CD4-positive, alpha-beta T cell treated with Interleukin-21 for 1 hour (primary cell): ENCODE measurements at regions not wholly inside any gene's neighbourhood (a gene's known extent, or its start where the extent isn't known, plus 50 kb on each side); places are given as distances from the start of the nearest gene placed in this dataset.

Source experiments
- DNase-seq: peaks from one replicate; pipeline ENCODE4 v3.0.0-alpha.2; 2020

GRCh38 chr5:68408345-68408871 lies 192.9 kb downstream of the PIK3R1 start:
- DNase-seq = no peak

- no peak for DNase-seq
Observed at GRCh38 chr5:68409259-68409658, 193.7 kb downstream of the PIK3R1 start.

- no peak for DNase-seq
Observed at GRCh38 chr5:68411161-68411560, 195.6 kb downstream of the PIK3R1 start.

DNA sequence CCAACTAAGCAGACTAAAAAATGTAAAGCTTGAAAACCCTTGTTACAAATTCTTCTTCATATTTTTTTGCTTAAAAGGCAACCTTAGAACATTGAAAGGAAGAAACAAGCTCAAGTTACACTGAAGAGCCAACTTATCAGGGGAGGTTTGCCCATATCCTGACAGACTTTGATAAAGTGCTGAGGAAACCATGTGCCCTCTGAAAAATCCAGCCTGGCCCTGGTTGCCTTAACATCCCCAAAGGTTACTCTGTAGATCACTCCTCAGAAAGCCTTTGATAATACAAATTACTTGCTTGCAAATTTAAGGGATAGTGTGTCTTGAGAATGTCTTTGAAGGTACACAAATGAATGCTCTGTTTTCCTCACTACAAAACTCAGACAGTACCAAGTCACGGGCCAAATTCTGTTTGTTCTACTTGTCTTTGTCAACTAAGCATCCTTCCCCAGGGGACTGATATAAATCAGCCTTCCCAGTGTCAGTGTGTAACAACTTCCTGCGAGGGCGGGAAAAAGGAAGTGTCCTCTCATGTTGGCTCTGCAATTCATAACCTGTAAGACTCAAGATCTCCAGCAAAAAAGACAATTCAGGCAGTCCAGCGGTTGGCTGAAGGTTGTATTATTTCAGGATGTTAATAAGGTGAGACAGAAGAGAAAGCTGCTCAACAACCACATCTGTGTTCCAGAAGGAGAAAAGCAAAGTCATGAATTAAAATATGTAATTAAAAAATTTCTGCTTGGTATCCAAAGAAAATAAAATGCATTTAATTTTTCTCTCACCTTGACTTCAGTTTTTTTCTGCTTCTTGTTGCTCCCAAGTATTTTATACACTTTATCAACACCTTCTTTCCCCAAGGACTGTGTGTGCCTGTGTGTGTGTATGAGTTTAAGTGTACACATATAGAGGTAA lies 199.9 kb downstream of the PIK3R1 start:
- DNase-seq = no peak

DNA sequence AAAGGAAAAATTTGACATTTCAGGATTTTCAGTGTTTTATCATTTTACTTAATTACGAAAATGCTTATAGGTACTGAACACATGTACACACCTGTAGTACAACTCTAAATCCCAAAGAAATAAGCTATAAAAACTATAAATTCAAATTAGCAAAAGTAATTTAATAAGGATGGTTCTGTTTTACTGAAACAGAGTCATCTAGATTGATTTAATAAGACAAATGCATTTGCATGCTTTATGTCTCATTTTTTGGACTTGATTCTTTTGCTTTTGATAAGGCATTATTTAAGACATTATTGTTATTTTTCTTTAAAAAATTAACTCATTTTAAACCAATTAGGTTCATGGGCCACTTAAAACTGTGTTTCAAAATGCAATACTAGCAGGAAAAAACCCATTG lies 201.2 kb downstream of the PIK3R1 start:
- no peak for DNase-seq

DNA sequence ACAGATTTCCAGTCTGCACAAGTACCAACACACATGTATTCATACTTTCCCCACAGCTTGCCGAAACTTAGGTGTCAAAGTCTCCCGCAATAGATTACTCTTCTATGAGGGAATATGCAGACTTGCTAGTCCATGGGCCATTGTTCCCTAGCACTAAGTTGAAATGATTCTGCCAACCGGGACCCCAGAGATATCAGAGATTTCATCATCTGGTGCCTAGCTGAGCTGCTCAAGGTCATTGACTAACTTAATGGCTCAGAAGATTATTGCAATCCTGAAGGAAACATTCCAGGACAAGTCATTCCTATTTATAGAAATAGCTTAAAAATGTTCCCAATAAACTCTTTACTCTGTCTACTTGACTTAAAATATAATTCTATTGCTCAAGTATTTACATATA lies 202.6 kb downstream of the PIK3R1 start:
- no peak for DNase-seq

- DNase-seq = no peak
Observed at GRCh38 chr5:68418680-68419079, 203.1 kb downstream of the PIK3R1 start.

GRCh38 chr5:68419081-68419636 lies 203.6 kb downstream of the PIK3R1 start:
- no peak for DNase-seq

GRCh38 chr5:68419637-68420452 lies 204.3 kb downstream of the PIK3R1 start:
- DNase-seq = no peak

GRCh38 chr5:68420476-68421344 lies 205.2 kb downstream of the PIK3R1 start:
- no peak for DNase-seq

DNA sequence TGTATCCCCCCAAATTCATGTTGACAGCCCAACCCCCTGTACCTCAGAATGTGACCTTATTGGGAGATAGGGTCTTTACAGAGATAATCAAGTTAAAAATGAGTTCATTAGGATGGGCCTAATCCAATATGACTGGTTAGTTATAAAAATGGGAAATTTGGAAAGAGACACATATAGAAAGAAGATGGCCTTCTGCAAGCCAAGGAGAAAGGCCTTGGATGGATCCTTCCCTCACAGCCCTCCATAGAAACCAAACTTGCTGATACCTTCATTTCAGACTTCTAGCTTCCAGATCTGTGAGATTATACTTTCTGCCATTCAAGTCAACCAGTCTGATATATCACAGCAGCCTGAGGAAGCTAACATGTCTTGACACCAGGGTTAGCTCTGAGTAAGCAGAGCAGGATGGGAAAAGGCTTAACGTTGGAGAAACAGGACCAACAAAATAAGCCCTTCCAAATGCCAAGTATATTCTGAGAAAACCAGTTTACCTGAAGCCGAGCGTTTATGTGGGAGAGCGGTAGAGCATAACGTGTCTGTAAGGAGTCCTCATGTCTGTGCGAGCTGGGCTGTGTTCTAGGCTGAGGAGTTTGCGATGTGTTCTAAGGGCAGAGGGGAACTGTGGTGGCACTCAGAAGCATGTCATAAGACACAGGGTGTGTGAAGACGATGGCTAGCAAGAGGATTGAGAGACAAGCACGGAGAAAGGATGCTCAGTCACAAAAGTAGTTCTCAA lies 206.1 kb downstream of the PIK3R1 start:
- no peak for DNase-seq

- no peak for DNase-seq
Observed at GRCh38 chr5:68423154-68423811, 207.7 kb downstream of the PIK3R1 start.

DNA sequence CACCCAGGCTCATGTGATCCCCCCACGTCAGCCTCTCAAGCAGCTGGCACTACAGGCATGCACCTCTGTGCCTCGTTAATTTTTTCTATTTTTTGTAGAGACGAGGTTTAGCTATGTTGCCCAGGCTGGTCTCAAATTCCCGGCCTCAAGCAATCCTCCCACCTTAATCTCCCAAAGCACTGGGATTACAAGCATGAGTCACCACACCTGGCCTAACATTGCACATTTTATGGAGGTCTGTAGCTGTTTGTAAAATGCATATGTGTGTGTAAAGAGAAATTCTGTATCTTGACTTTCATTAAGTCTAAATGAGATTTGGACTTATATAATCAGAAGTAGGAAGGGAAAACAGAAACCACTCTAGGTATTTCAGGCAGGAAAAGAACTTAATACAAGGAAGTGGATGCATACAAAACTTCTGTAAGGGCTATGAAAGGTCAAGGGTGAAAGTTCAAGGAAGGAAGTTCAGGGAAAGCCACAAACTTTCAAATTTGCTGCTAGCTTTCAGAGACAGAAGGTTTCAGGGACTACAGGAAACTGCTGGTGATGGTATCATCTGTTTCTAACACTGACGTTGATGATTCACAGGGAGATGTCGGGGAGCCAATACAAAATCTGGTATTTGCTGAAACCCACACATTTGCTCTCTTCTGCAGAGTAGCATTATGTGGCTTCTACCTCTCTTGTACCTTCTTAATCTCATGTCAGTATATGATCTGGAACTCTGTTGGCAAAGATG lies 209.4 kb downstream of the PIK3R1 start:
- peak; percentile 58 for DNase-seq

DNA sequence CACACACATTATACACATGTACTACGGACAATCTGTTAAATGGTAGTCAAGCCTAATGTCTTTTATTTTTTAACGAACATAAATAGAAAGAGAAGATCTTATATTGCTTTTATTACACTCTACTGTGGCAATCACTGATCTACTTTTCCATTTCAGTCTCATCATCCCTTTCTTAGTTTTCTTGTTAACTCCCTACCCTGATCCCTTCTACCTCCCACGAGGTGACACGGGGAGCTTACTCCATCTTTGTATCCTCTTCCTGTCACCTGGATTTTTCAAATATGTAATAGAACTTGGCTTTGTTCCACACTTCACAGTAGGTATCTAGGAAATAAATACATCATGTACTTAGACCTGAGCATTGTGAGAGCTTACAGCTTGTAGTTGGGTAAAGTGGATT lies 211.0 kb downstream of the PIK3R1 start:
- no peak for DNase-seq

- DNase-seq = no peak
Observed at GRCh38 chr5:68428231-68428811, 212.8 kb downstream of the PIK3R1 start.

DNA sequence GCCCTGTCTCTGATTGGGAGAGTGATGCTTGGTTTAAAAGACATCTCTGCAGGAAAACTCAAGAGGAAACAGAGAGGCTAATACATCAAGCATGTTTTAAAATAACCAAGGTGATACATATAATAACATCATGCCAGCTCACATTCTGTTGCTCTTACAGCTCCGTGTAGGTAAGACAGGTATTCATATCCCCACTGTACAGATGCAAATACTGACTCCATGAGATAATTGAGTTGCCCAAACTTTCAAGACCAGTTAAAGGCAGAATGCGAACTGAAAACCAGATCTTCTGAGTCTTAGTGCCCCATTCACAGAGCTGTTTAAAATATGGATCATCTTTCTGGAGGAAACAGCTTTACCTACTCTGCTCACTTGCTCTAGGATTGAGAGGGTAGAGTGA lies 214.0 kb downstream of the PIK3R1 start:
- DNase-seq = no peak

GRCh38 chr5:68430279-68430678 lies 214.7 kb downstream of the PIK3R1 start:
- DNase-seq = no peak

GRCh38 chr5:68431186-68431585 lies 215.6 kb downstream of the PIK3R1 start:
- DNase-seq = no peak

GRCh38 chr5:68431601-68432337 lies 216.2 kb downstream of the PIK3R1 start:
- no peak for DNase-seq
